CD4-positive, alpha-beta T cell (primary cell): ENCODE measurements at regions not wholly inside any gene's neighbourhood (a gene's known extent, or its start where the extent isn't known, plus 50 kb on each side); places are given as distances from the start of the nearest gene placed in this dataset.

ENCODE experiments used
- ATAC-seq: fragments of 200-7000 bp; cut with Tn5 transposase; one replicate; pipeline ENCODE4 v1.10.0; 2022; ENCODE audit warnings: mild to moderate bottlenecking; ENCODE audit not compliant: poor library complexity
- CTCF ChIA-PET: fragments of 350-600 bp; sonication (Branson Sonifier 250); formaldehyde crosslinking; loops from one replicate; lab custom pipeline; 2021; ENCODE audit warnings: antibody characterized with exemption, inconsistent platforms; lab: Charles Lee
- POLR2A ChIA-PET: fragments of 350-600 bp; sonication (Branson Sonifier 250); formaldehyde crosslinking; loops from one replicate; lab custom pipeline; 2021; ENCODE audit warnings: antibody characterized with exemption, inconsistent platforms; lab: Charles Lee
- DNase-seq, 14 experiments: peaks; one replicate each; pipeline ENCODE4 v3.0.0-alpha.2; 2013 to 2020; ENCODE audit warnings: mixed read lengths in 2 of 14
- H3K27ac ChIP-seq, 2 donors: one replicate each; pipeline versions ENCODE4 v1.5.1 to v1.7.0; 2013; ENCODE audit warnings: low read length in 2 of 2, low read depth in 1 of 2, mild to moderate bottlenecking in 1 of 2
- H3K27me3 ChIP-seq, 2 experiments: 1 replicate in 1 of 2; 2 replicates in 1 of 2; pipeline versions ENCODE4 v1.6.1 to v1.7.0; 2013; ENCODE audit warnings: low read length in 2 of 2, control low read depth in 1 of 2, mild to moderate bottlenecking in 1 of 2, moderate library complexity in 1 of 2; ENCODE audit not compliant: insufficient read depth in 2 of 2, control insufficient read depth in 1 of 2
- H3K36me3 ChIP-seq: one replicate; pipeline ENCODE4 v1.6.1; 2013; ENCODE audit warnings: low read length, control low read depth; ENCODE audit not compliant: insufficient read depth
- H3K4me1 ChIP-seq: one replicate; pipeline ENCODE4 v1.6.1; 2013; ENCODE audit warnings: low read length, control low read depth; ENCODE audit not compliant: insufficient read depth
- H3K4me3 ChIP-seq: one replicate; pipeline ENCODE4 v1.5.1; 2013; ENCODE audit warnings: mild to moderate bottlenecking, low read length, moderate library complexity
- H3K9me3 ChIP-seq, 2 experiments: 1 replicate in 1 of 2; 2 replicates in 1 of 2; pipeline versions ENCODE4 v1.6.1 to v1.7.0; 2013; ENCODE audit warnings: low read length in 2 of 2, mild to moderate bottlenecking in 2 of 2, control low read depth in 1 of 2, moderate library complexity in 1 of 2; ENCODE audit not compliant: control insufficient read depth in 1 of 2, insufficient read depth in 1 of 2
- H3K27ac Mint-ChIP-seq: one replicate; pipeline ENCODE4 v1.8.0; 2020; ENCODE audit warnings: mixed read lengths
- H3K27me3 Mint-ChIP-seq: one replicate; pipeline ENCODE4 v1.8.0; 2021; ENCODE audit warnings: mixed read lengths
- H3K36me3 Mint-ChIP-seq: one replicate; pipeline ENCODE4 v1.8.0; 2021; ENCODE audit warnings: low read depth, mixed read lengths
- H3K4me1 Mint-ChIP-seq: one replicate; pipeline ENCODE4 v1.8.0; 2021; ENCODE audit warnings: low read depth, mixed read lengths
- H3K4me3 Mint-ChIP-seq: one replicate; pipeline ENCODE4 v1.8.0; 2020; ENCODE audit warnings: mild to moderate bottlenecking, mixed read lengths
- H3K9me3 Mint-ChIP-seq: one replicate; pipeline ENCODE4 v1.8.0; 2020; ENCODE audit warnings: mixed read lengths
- CTCF ChIP-seq: fragments of 200-600 bp; IDR thresholded peaks from one replicate; pipeline ENCODE4 v1.8.0; 2022; ENCODE audit warnings: antibody characterized with exemption, mild to moderate bottlenecking
- intact Hi-C, 2 experiments: fragments of 100-400 bp; cut with DNase I in 1 of 2; cut with micrococcal nuclease in 1 of 2; formaldehyde crosslinking; loops; one replicate each; pipeline versions ENCODE4 v1.15.1 to v1.9.0; 2023 to 2025; cut with DNase I, micrococcal nuclease

DNA sequence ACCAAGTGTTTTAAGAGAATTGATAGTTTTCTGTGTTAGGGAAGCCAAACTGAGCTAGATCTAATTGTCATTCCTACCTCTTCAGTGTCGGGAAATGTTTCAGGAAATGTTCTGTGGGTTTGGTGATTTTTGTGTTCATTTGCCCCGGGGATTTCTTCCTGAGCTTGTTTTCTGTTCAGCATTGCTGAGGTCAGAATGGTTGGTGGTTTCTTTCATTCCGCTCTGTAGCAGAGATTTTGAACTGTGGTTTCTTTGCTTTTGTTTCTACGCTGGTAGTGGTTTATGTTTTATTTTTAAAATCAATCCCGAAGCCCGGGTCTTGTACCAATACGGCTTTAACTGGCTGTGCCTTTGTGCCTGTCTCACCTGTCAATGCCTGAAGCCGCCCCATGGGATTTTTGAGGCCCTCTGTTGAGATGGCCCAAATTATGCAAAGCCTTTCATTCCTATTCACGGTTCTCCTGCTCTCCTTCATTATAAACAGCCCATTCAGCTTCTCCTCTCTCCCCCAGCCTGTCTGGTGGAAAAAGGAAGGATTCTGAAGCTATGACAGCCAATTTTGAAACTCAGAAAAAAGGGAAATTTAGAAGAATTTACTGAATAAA is 417.2 kb upstream of the KAZN start:
- intact Hi-C loops, result no loop called here
- Mint-ChIP-seq H3K4me1 (no peaks in the 10 kb centered on the region), H3K36me3 (no peaks in the 10 kb centered on the region), H3K9me3 (no peaks in the 10 kb centered on the region), H3K27me3 (peaks cover 30% of the 10 kb centered on the region), H3K27ac (no peak overlapping the region), H3K4me3 (no peak overlapping the region)
- CTCF ChIA-PET, result no interaction called here
- H3K27ac ChIP-seq, result no peak overlapping the region
- H3K36me3 ChIP-seq, result no peaks in the 10 kb centered on the region
- H3K27me3 ChIP-seq, result peaks cover 9 to 30% of the 10 kb centered on the region in 2 experiments
- POLR2A ChIA-PET, result no interaction called here
- TF ChIP-seq CTCF, result no peak
- DNase-seq, result no peak
- H3K4me3 ChIP-seq, result no peak overlapping the region
- no peak for ATAC-seq
- no peaks in the 10 kb centered on the region for H3K9me3 ChIP-seq
- H3K4me1 ChIP-seq, result no peaks in the 10 kb centered on the region

- H3K9me3 Mint-ChIP-seq, result no peaks in the 10 kb centered on the region
- Histone ChIP-seq H3K9me3 (no peaks in the 10 kb centered on the region), H3K4me3 (no peak overlapping the region), H3K36me3 (no peaks in the 10 kb centered on the region), H3K27ac (no peak overlapping the region), H3K4me1 (no peaks in the 10 kb centered on the region), H3K27me3 (peaks cover 9 to 30% of the 10 kb centered on the region in 2 experiments)
- no peak for TF ChIP-seq CTCF
- H3K27ac Mint-ChIP-seq, result no peak overlapping the region
- DNase-seq (no peak), ATAC-seq (no peak)
- ChIA-PET CTCF (no interaction called here), POLR2A (no interaction called here)
- peaks cover 30% of the 10 kb centered on the region for H3K27me3 Mint-ChIP-seq
- H3K36me3 Mint-ChIP-seq, result no peaks in the 10 kb centered on the region
- H3K4me1 Mint-ChIP-seq, result no peaks in the 10 kb centered on the region
- H3K4me3 Mint-ChIP-seq, result no peak overlapping the region
- intact Hi-C loops, result no loop called here
Measured at GRCh38 chr1:14182856-14183255, 415.6 kb upstream of the KAZN start.

GRCh38 chr1:14183329-14183728 is 415.2 kb upstream of the KAZN start:
- H3K9me3 Mint-ChIP-seq, result no peaks in the 10 kb centered on the region

More at GRCh38 chr1:14183329-14183728, 415.2 kb upstream of the KAZN start:
- H3K9me3 ChIP-seq, result no peaks in the 10 kb centered on the region
- H3K36me3 ChIP-seq, result no peaks in the 10 kb centered on the region
- no peak overlapping the region for H3K4me3 ChIP-seq
- no peaks in the 10 kb centered on the region for H3K4me1 ChIP-seq
- Mint-ChIP-seq H3K4me1 (no peaks in the 10 kb centered on the region), H3K4me3 (no peak overlapping the region), H3K27me3 (peaks cover 30% of the 10 kb centered on the region), H3K36me3 (no peaks in the 10 kb centered on the region), H3K27ac (no peak overlapping the region)
- H3K27me3 ChIP-seq, result peaks cover 9 to 30% of the 10 kb centered on the region in 2 experiments
- DNase-seq (no peak), ATAC-seq (no peak)
- intact Hi-C loops, result no loop called here
- ChIA-PET CTCF (no interaction called here), POLR2A (no interaction called here)
- TF ChIP-seq CTCF, result no peak
- H3K27ac ChIP-seq, result no peak overlapping the region
